ENCODE measurements at regions not wholly inside any gene's neighbourhood (a gene's known extent, or its start where the extent isn't known, plus 50 kb on each side); places are given as distances from the start of the nearest gene placed in this dataset.

- no peaks in the 10 kb centered on the region for H3K36me3 ChIP-seq (ENCODE audit: insufficient read depth)
- Mint-ChIP-seq H3K9me3 (no peaks in the 10 kb centered on the region), H3K36me3 (ENCODE audit: low read depth) (no peaks in the 10 kb centered on the region), H3K27ac (no peak overlapping the region), H3K4me1 (peaks cover 4% of the 10 kb centered on the region; the same call in 1 of the 3 replicates), H3K4me3 (no peak overlapping the region), H3K27me3 (ENCODE audit: insufficient read depth, low read depth, poor library complexity) (peaks cover 4% of the 10 kb centered on the region)
- no peak for TF ChIP-seq EZH2 (IDR thresholded peaks at IDR 0.05; ENCODE audit: low read depth, unreplicated experiment)
- no peak for TF ChIP-seq NANOG (IDR thresholded peaks at IDR 0.05; ENCODE audit: borderline replicate concordance)
- no peak for TF ChIP-seq ZNF331 (CRISPR knock-in tag; IDR thresholded peaks at IDR 0.05; ENCODE audit: low read depth)
- TF ChIP-seq ZNF462 (CRISPR knock-in tag; IDR thresholded peaks at IDR 0.05), result no peak
- no peak for TF ChIP-seq JUNB (IDR thresholded peaks at IDR 0.05; ENCODE audit: unreplicated experiment)
- TF ChIP-seq, protein P1, sequence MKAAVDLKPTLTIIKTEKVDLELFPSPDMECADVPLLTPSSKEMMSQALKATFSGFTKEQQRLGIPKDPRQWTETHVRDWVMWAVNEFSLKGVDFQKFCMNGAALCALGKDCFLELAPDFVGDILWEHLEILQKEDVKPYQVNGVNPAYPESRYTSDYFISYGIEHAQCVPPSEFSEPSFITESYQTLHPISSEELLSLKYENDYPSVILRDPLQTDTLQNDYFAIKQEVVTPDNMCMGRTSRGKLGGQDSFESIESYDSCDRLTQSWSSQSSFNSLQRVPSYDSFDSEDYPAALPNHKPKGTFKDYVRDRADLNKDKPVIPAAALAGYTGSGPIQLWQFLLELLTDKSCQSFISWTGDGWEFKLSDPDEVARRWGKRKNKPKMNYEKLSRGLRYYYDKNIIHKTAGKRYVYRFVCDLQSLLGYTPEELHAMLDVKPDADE (IDR thresholded peaks at IDR 0.05), result no peak
- no peak for TF ChIP-seq STAT1 (IDR thresholded peaks at IDR 0.05; ENCODE audit: unreplicated experiment)
- no peak for TF ChIP-seq EZH2phosphoT487 (IDR thresholded peaks at IDR 0.05; ENCODE audit: unreplicated experiment)
- no peak for TF ChIP-seq CREB1 (CRISPR knock-in tag; IDR thresholded peaks at IDR 0.05; ENCODE audit: low read depth)
- no peak for TF ChIP-seq CTCF (conservative IDR thresholded peaks at IDR 0.05; ENCODE audit: low read depth in 2 of 2)
- TF ChIP-seq, protein P2, sequence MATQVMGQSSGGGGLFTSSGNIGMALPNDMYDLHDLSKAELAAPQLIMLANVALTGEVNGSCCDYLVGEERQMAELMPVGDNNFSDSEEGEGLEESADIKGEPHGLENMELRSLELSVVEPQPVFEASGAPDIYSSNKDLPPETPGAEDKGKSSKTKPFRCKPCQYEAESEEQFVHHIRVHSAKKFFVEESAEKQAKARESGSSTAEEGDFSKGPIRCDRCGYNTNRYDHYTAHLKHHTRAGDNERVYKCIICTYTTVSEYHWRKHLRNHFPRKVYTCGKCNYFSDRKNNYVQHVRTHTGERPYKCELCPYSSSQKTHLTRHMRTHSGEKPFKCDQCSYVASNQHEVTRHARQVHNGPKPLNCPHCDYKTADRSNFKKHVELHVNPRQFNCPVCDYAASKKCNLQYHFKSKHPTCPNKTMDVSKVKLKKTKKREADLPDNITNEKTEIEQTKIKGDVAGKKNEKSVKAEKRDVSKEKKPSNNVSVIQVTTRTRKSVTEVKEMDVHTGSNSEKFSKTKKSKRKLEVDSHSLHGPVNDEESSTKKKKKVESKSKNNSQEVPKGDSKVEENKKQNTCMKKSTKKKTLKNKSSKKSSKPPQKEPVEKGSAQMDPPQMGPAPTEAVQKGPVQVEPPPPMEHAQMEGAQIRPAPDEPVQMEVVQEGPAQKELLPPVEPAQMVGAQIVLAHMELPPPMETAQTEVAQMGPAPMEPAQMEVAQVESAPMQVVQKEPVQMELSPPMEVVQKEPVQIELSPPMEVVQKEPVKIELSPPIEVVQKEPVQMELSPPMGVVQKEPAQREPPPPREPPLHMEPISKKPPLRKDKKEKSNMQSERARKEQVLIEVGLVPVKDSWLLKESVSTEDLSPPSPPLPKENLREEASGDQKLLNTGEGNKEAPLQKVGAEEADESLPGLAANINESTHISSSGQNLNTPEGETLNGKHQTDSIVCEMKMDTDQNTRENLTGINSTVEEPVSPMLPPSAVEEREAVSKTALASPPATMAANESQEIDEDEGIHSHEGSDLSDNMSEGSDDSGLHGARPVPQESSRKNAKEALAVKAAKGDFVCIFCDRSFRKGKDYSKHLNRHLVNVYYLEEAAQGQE (IDR thresholded peaks at IDR 0.05; ENCODE audit: unreplicated experiment), result no peak
- no peak for TF ChIP-seq ZNF114 (CRISPR knock-in tag; IDR thresholded peaks at IDR 0.05)
- TF ChIP-seq POLR2AphosphoS5 (IDR thresholded peaks at IDR 0.05; ENCODE audit: low read depth), result no peak
- H4K20me1 ChIP-seq (replicated peaks; ENCODE audit: insufficient read depth), result no peaks in the 10 kb centered on the region
- H2AFZ ChIP-seq, result no peak overlapping the region
- H3K27ac ChIP-seq (ENCODE audit: low read depth), result no peak overlapping the region
- peaks cover 24% of the 10 kb centered on the region for H3K9me2 ChIP-seq (ENCODE audit: insufficient read depth)
- no peak for DNase-seq (ENCODE audit: low spot score)
- H3K4me2 ChIP-seq, result no peak overlapping the region
- no peaks in the 10 kb centered on the region for H3K27me3 ChIP-seq (ENCODE audit: insufficient read depth)
- H3K4me3 ChIP-seq, result no peak overlapping the region
- no peaks in the 10 kb centered on the region for H3K79me2 ChIP-seq (replicated peaks; ENCODE audit: insufficient read depth)
- no peak for ATAC-seq
- no peaks in the 10 kb centered on the region for H3F3A ChIP-seq (replicated peaks; ENCODE audit: low read depth)
- peaks cover 13% of the 10 kb centered on the region for H3K4me1 ChIP-seq (ENCODE audit: insufficient read depth)
These were observed 199.1 kb upstream of the CNR1 start for GRCh38 chr6:88365230-88365629.
